GM21737 (cell line): ENCODE measurements at regions not wholly inside any gene's neighbourhood (a gene's known extent, or its start where the extent isn't known, plus 50 kb on each side); places are given as distances from the start of the nearest gene placed in this dataset.

ENCODE experiments used
- ATAC-seq: cut with Tn5 transposase; IDR thresholded peaks from one replicate; pipeline ENCODE4 v1.9.1; 2021; ENCODE audit warnings: mild to moderate bottlenecking, moderate library complexity; ENCODE audit not compliant: unreplicated experiment

- no peak for ATAC-seq
These were observed 142.5 kb upstream of the FERMT1 start for GRCh38 chr20:6265204-6265904.

GRCh38 chr20:6253396-6253795 lies 130.6 kb upstream of the FERMT1 start:
- no peak for ATAC-seq

DNA sequence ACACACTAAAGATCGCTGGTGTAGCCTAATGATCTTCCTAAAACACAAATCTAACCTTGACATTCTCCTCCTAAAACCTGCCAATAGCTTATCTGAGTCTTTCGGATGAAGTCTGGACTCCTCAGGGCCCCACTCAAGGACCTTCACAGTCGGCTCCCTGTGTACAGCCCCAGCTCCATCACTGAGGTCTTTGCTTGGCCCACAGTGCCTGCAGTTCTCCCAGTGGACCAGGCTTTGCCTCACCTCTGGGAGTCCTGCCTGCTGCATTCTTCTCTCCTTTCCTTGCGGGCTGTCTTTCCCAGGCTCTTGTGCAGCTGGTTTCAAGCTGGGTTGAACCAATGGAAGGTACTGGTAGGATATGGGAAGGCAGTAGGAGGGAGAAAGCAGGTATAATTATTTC lies 122.6 kb upstream of the FERMT1 start:
- ATAC-seq, result no peak

DNA sequence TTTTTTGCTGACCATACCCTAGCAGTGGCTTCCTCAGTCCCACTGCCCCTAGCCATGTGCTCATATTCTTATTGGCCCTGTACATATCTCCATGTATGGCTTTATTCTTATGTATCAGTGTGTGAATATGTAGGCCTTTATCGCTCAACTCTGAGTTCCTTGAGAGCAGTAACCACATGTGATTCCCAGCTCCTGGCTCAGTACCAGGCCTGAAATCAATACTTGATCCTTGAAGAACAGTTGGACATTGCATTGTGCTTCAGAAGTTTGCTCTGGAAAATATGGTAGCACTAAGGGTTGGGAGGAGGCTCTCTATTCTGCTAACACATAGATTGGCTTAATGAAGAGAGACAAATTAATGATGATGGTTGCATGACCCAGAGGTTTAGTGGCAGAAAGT lies 118.8 kb upstream of the FERMT1 start:
- no peak for ATAC-seq

GRCh38 chr20:6240059-6240458 lies 117.2 kb upstream of the FERMT1 start:
- ATAC-seq, result no peak

- ATAC-seq, result no peak
These were observed 115.6 kb upstream of the FERMT1 start for GRCh38 chr20:6238421-6238820.

DNA sequence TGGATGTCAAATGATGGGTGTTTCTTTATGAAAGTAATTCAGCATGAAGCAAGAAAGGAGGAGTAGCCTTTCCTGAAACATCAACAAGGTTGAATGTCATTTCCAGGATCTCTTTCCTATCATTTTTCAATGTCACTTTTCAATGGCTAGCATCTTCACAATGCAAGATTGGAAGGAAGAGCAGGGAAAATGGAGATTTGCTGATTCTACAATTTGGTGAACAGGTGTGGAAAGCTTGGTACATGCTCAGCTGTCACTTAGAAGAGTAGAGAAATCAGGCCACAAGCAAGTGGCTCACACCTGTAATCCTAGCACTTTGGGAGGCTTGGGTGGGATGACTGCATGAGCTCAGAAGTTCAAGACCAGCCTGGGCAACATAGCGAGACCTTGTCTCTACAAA lies 112.7 kb upstream of the FERMT1 start:
- ATAC-seq, result no peak

DNA sequence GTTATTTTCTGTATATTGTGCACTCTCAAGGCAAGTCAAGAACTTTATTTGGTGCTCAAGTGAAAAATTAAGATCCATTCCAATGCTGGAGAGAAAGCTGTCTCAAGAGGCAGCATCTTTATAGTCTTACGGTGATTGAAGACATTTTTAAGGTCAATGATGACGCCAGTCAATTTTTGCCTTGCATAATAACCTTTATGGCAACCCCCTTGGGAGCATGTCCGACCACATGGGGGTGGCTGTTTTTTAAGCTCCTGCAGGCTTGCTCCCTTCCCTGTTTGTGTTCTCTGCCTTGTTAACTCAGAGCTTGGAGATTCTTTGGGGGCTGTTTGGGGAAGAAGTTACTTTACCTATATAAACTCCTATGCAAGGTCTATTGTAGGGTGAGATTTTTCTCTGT lies 109.6 kb upstream of the FERMT1 start:
- no peak for ATAC-seq

DNA sequence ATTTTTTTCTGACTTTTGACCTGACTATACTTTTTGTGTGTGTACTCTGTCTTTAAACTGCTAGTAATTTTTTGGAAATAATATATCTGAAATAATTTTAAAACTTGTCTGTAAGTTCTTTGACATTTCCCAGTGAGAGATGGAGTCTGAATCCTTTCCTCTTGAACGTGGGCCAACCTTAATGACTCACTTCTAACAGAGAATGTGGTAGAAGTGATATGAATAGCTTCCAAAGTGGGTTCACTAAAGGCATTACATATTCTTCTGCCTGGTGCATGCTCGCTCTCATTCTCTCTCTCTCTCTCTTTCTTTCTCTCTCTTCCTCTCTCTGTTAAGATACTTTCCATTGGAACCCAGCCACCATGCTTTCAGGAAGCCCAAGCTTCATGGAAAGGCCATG lies 108.7 kb upstream of the FERMT1 start:
- no peak for ATAC-seq

DNA sequence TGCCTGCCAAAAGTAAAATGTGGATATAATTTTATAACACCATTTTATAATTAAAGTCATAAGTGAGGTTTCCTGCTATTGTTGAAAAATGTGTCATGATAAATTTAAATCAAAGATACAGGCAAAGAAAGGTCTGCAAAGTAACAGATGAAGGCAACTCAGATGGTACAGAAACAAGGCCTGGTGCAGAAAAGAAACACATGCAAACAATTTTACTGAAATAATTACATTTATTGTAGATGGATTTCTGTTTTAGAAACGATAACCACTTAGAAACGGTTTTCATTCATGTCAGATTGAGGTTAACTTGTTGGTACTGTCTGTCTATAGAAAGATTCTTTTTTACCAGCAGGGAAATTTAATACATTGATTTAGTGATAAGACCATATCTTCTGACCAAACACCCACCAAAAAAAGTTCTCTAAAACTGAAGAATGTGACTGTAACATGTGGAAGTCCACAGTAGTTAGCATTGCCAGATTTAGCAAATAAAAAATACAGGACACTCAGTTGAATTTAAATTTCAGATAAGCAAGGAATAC lies 105.5 kb upstream of the FERMT1 start:
- ATAC-seq, result no peak

DNA sequence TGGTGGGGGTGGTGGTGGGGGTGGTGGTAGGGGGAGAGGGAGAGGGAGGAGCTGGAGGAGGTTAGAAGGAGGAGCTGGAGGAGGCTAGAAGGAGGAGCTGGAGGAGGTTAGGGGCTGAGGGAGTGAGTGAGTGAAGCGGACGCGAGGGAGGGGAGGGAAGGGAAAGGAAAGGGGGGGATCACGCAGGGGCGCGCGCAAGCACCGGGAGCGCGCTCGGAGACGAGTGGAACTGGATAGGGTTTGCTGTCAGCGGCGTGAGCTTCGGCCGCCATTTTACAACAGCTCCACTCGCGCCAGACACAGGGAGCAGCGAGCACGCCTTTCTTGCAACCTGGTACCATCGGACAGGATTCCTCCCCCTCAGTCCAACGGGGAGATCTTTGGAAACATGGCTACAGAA lies 90.5 kb upstream of the FERMT1 start:
- ATAC-seq, result no peak

GRCh38 chr20:6212903-6213302 lies 90.1 kb upstream of the FERMT1 start:
- no peak for ATAC-seq

- ATAC-seq, result no peak
These were observed 86.3 kb upstream of the FERMT1 start for GRCh38 chr20:6209093-6209492.

GRCh38 chr20:6200092-6200491 lies 77.3 kb upstream of the FERMT1 start:
- ATAC-seq, result no peak

GRCh38 chr20:6185268-6185667 lies 62.4 kb upstream of the FERMT1 start:
- no peak for ATAC-seq

- ATAC-seq, result no peak
These were observed 61.3 kb upstream of the FERMT1 start for GRCh38 chr20:6184086-6184485.

DNA sequence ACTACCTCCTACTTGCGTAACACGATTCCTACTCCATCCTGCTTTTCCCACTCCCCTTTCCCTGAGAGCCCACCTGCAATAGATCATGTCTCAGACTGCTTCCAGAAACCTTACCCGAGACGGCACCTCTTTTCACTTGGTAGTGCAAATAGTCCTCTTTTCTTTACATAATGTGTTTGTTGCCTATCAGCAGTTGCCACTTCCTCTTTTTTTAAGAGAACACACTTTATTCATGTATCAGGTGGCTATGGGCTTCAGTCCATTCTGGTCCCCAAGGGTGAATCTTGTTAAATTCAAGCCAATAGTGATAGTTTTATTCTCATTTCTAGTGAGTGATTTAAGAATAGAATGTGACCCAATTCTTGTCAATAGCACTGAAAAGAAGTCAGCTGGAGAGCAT lies 57.7 kb upstream of the FERMT1 start:
- no peak for ATAC-seq

DNA sequence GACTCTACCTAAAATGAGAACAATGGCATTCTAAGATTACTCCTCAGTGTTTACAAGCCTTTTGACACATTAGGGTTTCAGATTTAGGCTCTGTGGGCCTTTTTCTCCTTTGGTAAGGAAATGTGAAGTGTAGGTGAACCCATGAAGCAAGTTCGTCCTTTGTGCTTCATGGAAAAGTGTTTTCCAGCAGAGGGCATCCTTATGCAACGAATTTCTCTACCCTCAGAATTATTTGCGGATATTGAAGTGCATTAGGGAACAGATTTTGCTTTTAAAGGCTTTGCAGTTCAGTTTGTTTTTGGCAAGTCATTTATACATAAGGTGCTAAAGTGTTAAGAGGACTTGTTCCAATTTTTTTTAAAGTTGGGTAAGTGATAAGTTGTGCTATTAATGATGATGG lies 55.7 kb upstream of the FERMT1 start:
- ATAC-seq, result no peak

DNA sequence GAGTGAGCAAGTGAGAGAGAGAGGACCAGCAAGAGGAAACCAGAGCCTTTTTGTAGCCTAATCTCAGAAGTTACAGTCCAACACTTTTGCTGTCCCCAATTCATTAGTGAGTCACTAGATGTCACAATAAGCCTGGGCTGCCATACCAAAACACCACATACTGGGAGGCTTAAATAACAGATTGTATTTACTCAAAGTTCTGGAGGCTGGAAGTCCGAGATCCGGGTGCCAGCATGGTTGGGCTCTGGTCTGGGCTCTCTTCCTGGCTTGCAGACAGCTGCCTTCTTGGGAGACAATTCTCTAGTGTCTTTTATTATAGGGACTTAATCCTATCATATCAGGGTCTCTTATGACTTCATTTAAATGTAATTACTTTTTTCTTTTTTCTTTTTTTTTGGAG lies 50.7 kb upstream of the FERMT1 start:
- no peak for ATAC-seq
